Keratinocyte (primary cell): ENCODE measurements at regions not wholly inside any gene's neighbourhood (a gene's known extent, or its start where the extent isn't known, plus 50 kb on each side); places are given as distances from the start of the nearest gene placed in this dataset.

Experiments
- DNase-seq: peaks from one replicate; pipeline ENCODE4 v3.0.0-alpha.2; 2011; ENCODE audit warnings: low read depth, missing footprints, low spot score
- FAIRE-seq: peaks from 2 replicates; lab custom pipeline; 2011; peaks lifted over from hg19 to GRCh38; lab: Jason Lieb, UNC
- H2AFZ ChIP-seq: 2 replicates; pipeline ENCODE4 v1.6.0; 2012; ENCODE audit warnings: low read length, control low read depth, inconsistent platforms; ENCODE audit not compliant: control insufficient read depth
- H3K27ac ChIP-seq: 2 replicates; pipeline ENCODE4 v1.5.1; 2011; ENCODE audit warnings: low read length; ENCODE audit not compliant: control insufficient read depth, insufficient read depth
- H3K27me3 ChIP-seq: 3 replicates; pipeline ENCODE4 v1.6.0; 2011; ENCODE audit warnings: low read length; ENCODE audit not compliant: control insufficient read depth, insufficient read depth; ENCODE audit errors: extremely low read depth
- H3K36me3 ChIP-seq, 2 experiments: 2 replicates in 1 of 2; 3 replicates in 1 of 2; pipeline ENCODE4 v1.5.1; 2011; ENCODE audit warnings: low read length in 2 of 2, mild to moderate bottlenecking in 1 of 2; ENCODE audit not compliant: control insufficient read depth in 2 of 2, insufficient read depth in 2 of 2; ENCODE audit errors: extremely low read depth in 1 of 2
- H3K4me1 ChIP-seq: 3 replicates; pipeline ENCODE4 v1.5.1; 2011; ENCODE audit warnings: low read length; ENCODE audit not compliant: control insufficient read depth, insufficient read depth; ENCODE audit errors: extremely low read depth
- H3K4me2 ChIP-seq: 3 replicates; pipeline ENCODE4 v1.6.0; 2011; ENCODE audit warnings: low read depth, low read length; ENCODE audit not compliant: control insufficient read depth, insufficient read depth; ENCODE audit errors: extremely low read depth
- H3K4me3 ChIP-seq, 3 experiments: fragments of 200-600 bp in 1 of 3; sonication (generic) in 1 of 3; 2 replicates in 2 of 3; 3 replicates in 1 of 3; pipeline ENCODE4 v1.5.1; 2011 to 2016; ENCODE audit warnings: low read length in 3 of 3, mild to moderate bottlenecking in 3 of 3, control low read depth in 2 of 3, inconsistent platforms in 1 of 3, low read depth in 1 of 3, mixed read lengths in 1 of 3, mixed run types in 1 of 3, moderate library complexity in 1 of 3; ENCODE audit not compliant: control insufficient read depth in 2 of 3, insufficient read depth in 2 of 3; ENCODE audit errors: extremely low read depth in 1 of 3
- H3K79me2 ChIP-seq: 2 replicates; pipeline ENCODE4 v1.6.0; 2012; ENCODE audit warnings: low read length; ENCODE audit not compliant: control insufficient read depth, insufficient read depth
- H3K9ac ChIP-seq: 3 replicates; pipeline ENCODE4 v1.6.0; 2011; ENCODE audit warnings: low read length; ENCODE audit not compliant: control insufficient read depth, insufficient read depth; ENCODE audit errors: extremely low read depth
- H3K9me1 ChIP-seq: 3 replicates; pipeline ENCODE4 v1.6.0; 2011; ENCODE audit warnings: low read length; ENCODE audit not compliant: control insufficient read depth, insufficient read depth; ENCODE audit errors: extremely low read depth
- H3K9me3 ChIP-seq: 2 replicates; pipeline ENCODE4 v1.5.1; 2012; ENCODE audit warnings: low read depth, low read length; ENCODE audit not compliant: control insufficient read depth
- H4K20me1 ChIP-seq: 3 replicates; pipeline ENCODE4 v1.6.0; 2011; ENCODE audit warnings: low read length; ENCODE audit not compliant: control insufficient read depth, insufficient read depth; ENCODE audit errors: extremely low read depth
- EZH2 ChIP-seq: IDR thresholded peaks from one replicate; pipeline ENCODE4 v1.6.1; 2012; ENCODE audit warnings: inconsistent platforms, mild to moderate bottlenecking, low read length, moderate library complexity
- dilution Hi-C: fragments of 300-500 bp; cut with MboI; formaldehyde crosslinking; loops from one replicate; pipeline ENCODE4 v1.7.0; 2020; ENCODE audit warnings: low sequenced_read_pairs; ENCODE audit not compliant: extremely low pct_ligation_motif_present
- TF ChIP-seq, protein P1 (sequence below), 3 experiments: IDR thresholded peaks in 1 of 3; conservative IDR thresholded peaks in 1 of 3; optimal IDR thresholded peaks in 1 of 3; 2 replicates in 2 of 3; 3 replicates in 1 of 3; pipeline versions ENCODE3 to v1.5.1; 2011; ENCODE audit warnings: low read length in 3 of 3, mild to moderate bottlenecking in 3 of 3, moderate library complexity in 2 of 3, control low read depth in 1 of 3, inconsistent platforms in 1 of 3; ENCODE audit not compliant: insufficient read depth in 2 of 3; ENCODE audit errors: extremely low read depth in 1 of 3

DNA sequence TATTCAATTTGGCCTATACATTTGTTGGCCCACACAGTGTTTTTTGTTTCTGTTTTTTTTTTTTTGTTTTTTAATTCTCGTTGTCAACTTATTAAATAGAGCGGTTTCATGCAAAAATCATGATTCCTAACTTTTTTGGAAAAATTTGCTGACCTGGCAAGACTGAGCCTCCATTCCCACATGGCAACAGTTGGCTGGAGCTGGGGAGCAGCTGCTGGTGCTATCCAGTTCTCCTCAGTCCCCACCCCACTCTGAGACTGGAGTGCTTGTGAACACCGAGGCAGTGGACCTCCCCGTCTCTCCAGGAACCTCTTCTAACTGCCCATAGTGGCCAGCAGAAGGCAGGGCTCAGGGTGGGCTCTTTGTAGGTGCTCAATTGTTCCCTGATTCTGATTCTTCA lies 95.7 kb upstream of the OTUD4 start:
- dilution Hi-C loops = no loop called here
- Histone ChIP-seq H3K27me3 (no peaks in the 10 kb centered on the region), H3K27ac (no peak overlapping the region), H3K4me2 (no peak overlapping the region), H2AFZ (no peak overlapping the region), H4K20me1 (no peaks in the 10 kb centered on the region), H3K79me2 (no peaks in the 10 kb centered on the region), H3K9me3 (no peaks in the 10 kb centered on the region), H3K9me1 (no peaks in the 10 kb centered on the region), H3K36me3 (no peaks in the 10 kb centered on the region), H3K9ac (no peak overlapping the region), H3K4me1 (peaks cover 20% of the 10 kb centered on the region), H3K4me3 (no peak overlapping the region)
- no peak for FAIRE-seq
- no peak for DNase-seq
- no peak for TF ChIP-seq EZH2
- TF ChIP-seq, protein P1, sequence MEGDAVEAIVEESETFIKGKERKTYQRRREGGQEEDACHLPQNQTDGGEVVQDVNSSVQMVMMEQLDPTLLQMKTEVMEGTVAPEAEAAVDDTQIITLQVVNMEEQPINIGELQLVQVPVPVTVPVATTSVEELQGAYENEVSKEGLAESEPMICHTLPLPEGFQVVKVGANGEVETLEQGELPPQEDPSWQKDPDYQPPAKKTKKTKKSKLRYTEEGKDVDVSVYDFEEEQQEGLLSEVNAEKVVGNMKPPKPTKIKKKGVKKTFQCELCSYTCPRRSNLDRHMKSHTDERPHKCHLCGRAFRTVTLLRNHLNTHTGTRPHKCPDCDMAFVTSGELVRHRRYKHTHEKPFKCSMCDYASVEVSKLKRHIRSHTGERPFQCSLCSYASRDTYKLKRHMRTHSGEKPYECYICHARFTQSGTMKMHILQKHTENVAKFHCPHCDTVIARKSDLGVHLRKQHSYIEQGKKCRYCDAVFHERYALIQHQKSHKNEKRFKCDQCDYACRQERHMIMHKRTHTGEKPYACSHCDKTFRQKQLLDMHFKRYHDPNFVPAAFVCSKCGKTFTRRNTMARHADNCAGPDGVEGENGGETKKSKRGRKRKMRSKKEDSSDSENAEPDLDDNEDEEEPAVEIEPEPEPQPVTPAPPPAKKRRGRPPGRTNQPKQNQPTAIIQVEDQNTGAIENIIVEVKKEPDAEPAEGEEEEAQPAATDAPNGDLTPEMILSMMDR (optimal IDR thresholded peaks at IDR 0.05 in 1 of 3, IDR thresholded peaks at IDR 0.05 in 1 of 3, conservative IDR thresholded peaks at IDR 0.05 in 1 of 3; ENCODE audit: extremely low read depth in 1 of 3, insufficient read depth in 2 of 3, low read length in 3 of 3) = no peak

DNA sequence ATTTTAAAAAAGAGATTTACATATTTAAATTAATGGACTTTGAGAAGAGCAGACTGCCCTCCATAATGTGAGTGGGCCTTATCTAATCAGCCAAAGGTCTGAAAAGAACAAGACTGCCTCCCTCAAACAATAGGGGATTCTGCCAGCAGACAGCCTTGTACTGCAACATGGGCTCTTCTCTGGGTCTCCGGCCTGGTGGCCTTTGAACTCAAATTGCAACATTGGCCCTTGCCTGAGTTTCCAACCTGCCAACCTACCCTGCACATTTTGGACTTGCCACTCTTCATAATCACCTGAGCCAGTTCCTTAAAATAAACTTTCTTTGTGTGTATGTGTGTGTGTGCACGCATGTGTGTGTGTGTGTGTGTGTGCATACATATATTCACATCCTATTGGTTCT lies 90.8 kb upstream of the OTUD4 start:
- no peak overlapping the region for H3K9ac ChIP-seq
- TF ChIP-seq EZH2 = no peak
- TF ChIP-seq, protein P1 (optimal IDR thresholded peaks at IDR 0.05 in 1 of 3, IDR thresholded peaks at IDR 0.05 in 1 of 3, conservative IDR thresholded peaks at IDR 0.05 in 1 of 3; ENCODE audit: extremely low read depth in 1 of 3, insufficient read depth in 2 of 3, low read length in 3 of 3) = no peak
- no peak overlapping the region for H3K4me2 ChIP-seq
- no peaks in the 10 kb centered on the region for H3K9me1 ChIP-seq
- H3K36me3 ChIP-seq = no peaks in the 10 kb centered on the region
- no peak overlapping the region for H2AFZ ChIP-seq
- H3K4me3 ChIP-seq = no peak overlapping the region
- H4K20me1 ChIP-seq = no peaks in the 10 kb centered on the region
- H3K79me2 ChIP-seq = no peaks in the 10 kb centered on the region
- dilution Hi-C loops = no loop called here
- no peaks in the 10 kb centered on the region for H3K27me3 ChIP-seq
- no peak for FAIRE-seq
- H3K4me1 ChIP-seq = no peaks in the 10 kb centered on the region
- DNase-seq = no peak
- H3K9me3 ChIP-seq = no peaks in the 10 kb centered on the region
- no peak overlapping the region for H3K27ac ChIP-seq
